MM.1S (cell line): ENCODE measurements at regions not wholly inside any gene's neighbourhood (a gene's known extent, or its start where the extent isn't known, plus 50 kb on each side); places are given as distances from the start of the nearest gene placed in this dataset.

Source experiments
- EZH2 ChIP-seq: fragments of 300-600 bp; sonication (generic); optimal IDR thresholded peaks from 2 replicates; pipeline ENCODE3; 2017; ENCODE audit warnings: low read depth, mild to moderate bottlenecking, antibody characterized with exemption, low read length, mixed read lengths
- EZH2phosphoT487 ChIP-seq: fragments of 300-600 bp; sonication (generic); IDR thresholded peaks from 2 replicates; pipeline ENCODE4 v1.6.1; 2018; ENCODE audit warnings: antibody characterized with exemption, low read length
- TF ChIP-seq, protein P1 (sequence below): fragments of 300-600 bp; sonication (generic); IDR thresholded peaks from 2 replicates; pipeline ENCODE4 v1.5.1; 2016; ENCODE audit warnings: antibody characterized with exemption, low read length, mixed read lengths

DNA sequence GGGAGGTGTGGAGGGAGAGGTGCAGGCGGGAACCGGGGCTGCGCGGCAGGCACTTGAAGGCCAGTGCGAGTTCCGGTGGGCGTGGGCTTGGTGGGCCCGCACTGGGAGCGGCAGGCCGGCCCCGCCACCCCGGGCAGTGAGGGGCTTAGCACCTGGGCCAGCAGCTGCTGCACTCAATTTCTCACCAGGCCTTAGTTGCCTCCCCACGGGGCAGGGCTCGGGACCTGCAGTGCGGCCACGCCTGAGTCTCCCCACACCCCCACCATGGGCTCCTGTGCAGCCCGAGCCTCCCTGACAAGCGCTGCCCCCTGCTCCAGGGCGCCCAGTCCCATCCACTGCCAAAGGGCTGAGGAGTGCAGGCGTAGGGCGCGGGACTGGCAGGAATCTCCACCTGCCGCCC lies 284.5 kb downstream of the DEPDC1B start:
- TF ChIP-seq, protein P1, sequence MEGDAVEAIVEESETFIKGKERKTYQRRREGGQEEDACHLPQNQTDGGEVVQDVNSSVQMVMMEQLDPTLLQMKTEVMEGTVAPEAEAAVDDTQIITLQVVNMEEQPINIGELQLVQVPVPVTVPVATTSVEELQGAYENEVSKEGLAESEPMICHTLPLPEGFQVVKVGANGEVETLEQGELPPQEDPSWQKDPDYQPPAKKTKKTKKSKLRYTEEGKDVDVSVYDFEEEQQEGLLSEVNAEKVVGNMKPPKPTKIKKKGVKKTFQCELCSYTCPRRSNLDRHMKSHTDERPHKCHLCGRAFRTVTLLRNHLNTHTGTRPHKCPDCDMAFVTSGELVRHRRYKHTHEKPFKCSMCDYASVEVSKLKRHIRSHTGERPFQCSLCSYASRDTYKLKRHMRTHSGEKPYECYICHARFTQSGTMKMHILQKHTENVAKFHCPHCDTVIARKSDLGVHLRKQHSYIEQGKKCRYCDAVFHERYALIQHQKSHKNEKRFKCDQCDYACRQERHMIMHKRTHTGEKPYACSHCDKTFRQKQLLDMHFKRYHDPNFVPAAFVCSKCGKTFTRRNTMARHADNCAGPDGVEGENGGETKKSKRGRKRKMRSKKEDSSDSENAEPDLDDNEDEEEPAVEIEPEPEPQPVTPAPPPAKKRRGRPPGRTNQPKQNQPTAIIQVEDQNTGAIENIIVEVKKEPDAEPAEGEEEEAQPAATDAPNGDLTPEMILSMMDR: no peak
- TF ChIP-seq EZH2phosphoT487 (no peak), EZH2 (no peak)
